ENCODE measurements at regions not wholly inside any gene's neighbourhood (a gene's known extent, or its start where the extent isn't known, plus 50 kb on each side); places are given as distances from the start of the nearest gene placed in this dataset.
"Not testable (repeated sequence)": the region's sequence is repeated elsewhere in the genome, so short reads cannot be mapped to it uniquely, and the experiment has no call there.

DNA sequence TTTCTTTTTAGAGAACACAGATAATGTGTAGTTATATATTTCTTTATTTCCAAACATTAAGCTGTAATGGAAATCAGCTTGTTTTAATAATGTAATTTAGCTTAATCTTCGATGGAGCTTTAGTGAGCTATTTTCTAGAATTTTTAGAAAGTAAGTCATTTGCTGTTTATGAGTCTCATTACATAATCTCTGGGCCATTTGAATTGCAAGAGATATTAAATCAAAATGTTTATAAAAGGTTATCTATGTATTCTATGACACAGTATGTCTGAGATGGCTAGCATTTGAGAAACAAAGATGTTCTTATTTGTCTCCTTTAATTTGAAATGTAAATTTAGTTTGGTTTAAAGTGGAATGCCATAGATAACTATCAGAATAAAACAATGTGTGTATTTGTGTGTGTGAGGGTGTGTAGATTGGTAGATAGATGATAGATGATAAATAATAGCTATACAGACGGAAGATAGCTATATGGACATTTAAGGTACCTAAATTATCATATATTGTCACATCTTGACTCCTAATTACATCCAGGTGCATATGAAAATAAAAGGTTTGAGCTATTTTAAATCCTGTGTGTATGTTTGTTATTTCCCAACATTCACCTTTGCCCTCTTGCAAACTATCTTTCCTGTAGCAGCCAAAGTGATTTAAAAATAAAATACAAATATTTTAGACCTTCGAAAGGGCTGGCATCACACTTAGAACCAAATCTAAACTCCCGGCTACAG is 478.0 kb upstream of the KLF6 start:
- DNase-seq (ENCODE audit: low read depth): no peak

DNA sequence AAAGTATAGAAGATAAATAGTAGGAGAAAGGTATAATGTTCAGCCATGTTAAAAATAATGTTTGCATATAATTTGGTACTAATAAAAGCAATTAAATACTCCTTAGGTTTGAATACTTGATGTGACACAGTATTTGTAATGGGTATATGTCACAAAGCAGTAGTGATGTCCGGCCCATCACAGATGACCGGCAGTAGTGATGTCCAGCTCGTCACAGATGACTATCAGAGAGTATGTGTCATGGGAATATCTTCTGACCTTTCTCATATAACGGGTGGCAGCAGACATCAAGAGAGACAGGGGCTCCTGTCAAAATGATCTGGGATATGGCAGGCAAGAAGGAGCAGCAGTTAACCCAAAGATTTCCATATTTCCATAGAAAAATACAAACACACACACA is 477.4 kb upstream of the KLF6 start:
- no peak for DNase-seq (ENCODE audit: low read depth)

DNA sequence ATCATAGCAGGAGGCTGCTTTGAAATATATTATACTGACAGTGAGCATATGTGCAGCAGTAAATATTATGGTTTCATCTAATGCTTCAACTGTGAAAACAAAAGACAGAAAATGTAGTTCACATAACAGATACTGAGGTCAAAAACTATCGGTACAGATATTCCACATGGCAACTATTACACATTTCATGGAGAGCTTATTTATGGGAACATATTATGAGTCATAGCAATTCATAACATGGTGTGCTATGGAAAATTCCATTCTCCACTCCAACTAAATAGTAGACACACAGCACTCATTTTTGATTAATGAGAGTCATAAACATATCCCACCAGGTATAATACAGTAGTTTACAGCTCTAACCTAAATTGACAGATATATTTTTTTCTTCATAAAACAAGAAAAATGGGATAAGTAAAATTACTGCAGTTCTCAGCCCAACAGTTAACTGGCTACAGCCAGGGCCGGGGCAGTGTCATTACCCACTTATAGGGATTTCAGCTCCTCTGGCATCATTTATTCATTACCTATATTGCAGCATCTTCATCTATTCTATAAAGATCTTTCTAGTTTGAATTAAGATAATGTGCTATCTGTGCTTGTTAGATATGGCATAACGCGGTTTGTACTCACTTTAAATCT is 475.6 kb upstream of the KLF6 start:
- no peak for DNase-seq (ENCODE audit: low read depth)

DNA sequence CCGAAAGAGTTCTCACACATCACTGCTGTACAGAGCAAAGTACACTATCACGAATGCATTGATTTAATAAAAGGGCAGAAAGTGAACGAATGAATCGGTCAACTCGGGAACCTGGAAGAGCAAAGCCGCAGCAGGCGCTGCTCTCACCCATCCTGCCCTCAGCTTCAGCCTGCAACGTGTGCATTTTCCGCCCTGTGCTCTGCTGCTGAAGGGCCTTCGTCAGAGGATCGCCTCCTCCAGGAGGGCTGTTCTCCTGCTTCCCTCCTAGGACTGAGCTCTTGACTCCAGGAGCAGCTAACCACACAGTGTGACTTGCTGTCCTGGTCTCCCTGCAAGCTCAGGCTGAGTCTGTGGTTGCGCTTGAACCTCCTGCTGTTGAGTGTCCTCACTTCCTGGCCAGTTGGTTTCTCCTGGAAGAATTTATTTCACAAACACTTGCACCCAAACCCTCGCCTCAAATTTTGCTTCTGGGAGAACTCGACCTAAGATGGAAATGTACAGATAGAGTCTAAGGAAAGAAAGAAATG is 473.0 kb upstream of the KLF6 start:
- DNase-seq (ENCODE audit: low read depth): no peak

DNA sequence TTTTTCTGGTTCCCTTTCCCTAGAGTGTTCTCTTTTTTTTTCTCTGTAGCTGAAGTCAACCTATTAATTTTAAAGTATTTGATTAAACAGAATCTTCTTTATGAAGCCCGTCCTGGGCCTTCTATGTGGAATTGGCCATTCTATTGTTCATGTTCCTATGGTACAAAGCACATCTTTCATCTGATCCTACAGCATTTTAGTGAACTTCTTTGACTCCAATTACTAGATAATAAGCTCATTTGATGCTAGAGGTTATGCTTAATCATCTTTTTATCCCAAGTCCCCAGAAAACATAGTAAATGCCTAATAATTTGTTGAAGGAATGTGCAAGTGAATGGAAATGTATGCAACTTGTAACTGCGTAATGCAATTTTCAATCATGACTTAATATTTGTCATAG is 472.0 kb upstream of the KLF6 start:
- no peak for DNase-seq (ENCODE audit: low read depth)

DNA sequence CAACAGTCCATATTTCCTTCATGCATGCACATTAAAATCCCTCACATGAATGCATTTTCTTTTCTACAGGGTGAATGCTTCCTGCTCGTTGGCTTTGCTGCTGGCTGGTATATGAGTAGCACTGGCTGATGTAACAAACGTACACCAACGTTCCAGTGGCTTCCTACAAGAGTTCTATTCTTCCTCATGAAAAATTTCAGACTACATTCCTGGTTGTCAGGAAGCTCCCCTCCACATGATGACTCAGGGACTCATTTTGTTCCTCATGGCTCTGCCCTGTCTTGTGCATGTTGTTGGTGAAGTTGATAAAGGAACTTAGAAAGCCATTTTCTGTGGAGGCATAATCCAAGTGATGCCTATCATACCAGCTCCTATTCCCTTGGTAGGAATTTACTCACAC is 470.7 kb upstream of the KLF6 start:
- no peak for DNase-seq (ENCODE audit: low read depth)

DNA sequence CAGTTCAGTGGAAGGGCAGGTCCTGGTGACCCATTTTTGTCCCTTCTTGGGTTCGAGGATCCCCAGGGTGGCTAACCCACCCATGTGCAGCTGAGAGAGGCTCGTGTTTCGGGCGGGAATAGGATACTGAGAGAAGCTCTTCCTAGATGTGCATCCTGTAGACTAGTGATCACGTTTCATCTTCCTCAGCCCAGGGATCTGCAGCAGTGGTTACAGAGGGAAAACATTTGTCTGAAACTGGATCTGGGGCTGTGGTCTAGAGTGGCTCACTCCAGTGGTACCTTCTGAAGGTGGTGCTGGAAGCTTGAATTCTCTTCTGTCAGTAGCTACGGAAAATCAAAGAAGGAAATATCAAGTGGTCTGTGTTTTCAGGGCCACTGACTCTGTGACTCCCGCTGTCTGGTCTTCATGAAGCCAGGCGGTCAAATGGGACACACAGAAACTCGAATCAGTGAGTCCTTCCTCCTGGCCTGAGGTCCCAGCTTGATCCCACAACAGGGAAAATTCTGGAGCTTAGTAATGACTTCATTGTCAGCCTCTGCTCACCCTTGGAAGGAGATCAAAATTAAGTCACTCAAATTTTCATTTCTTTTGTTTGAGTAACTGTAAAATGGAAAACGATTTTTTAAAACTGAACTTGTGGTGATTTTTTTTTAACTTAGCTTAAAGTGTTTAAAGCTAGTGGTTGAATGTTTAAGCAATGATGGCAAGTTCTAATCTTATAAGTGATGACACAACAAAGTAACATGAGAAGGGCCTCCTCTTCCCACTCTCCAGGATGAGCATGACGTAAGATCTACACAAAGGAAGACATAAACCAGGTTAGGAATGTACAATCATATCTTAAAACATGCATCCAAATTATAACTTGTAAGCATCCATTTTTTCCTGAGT is 469.3 kb upstream of the KLF6 start:
- DNase-seq (ENCODE audit: low read depth): peak; percentile 80

DNA sequence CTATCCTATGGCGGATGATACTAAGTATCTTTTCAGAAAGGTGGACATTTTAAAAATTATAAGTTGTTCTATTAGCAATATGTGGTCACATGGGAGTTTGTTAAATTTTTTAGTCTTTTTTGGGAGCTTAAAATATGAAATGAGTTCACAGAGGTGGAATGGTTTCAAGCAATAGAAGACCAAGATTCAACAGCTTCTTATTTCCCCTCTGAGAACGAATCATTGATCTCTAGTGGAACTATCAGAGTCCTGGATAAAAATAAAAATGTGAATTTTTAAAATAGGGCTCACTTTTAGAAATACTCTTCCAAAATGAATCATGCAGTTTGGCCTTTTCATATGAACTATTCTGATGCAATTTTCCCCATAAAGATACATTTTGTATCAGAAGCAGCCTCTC is 467.7 kb upstream of the KLF6 start:
- no peak for DNase-seq (ENCODE audit: low read depth)

DNA sequence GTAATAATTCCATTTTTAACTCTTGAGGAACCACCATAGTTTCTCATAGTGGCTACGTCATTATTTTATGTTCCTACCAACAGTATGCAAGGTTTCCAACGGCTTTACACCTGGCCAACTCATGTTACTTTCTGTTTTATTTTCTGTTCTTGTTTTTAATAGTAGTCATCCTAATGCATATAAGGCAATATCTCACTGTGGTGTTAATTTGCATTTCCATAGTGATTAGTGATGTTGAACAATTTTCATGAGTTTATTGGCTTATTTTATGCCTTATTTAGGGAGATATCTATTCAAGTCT is 465.5 kb upstream of the KLF6 start:
- no peak for DNase-seq (ENCODE audit: low read depth)

DNA sequence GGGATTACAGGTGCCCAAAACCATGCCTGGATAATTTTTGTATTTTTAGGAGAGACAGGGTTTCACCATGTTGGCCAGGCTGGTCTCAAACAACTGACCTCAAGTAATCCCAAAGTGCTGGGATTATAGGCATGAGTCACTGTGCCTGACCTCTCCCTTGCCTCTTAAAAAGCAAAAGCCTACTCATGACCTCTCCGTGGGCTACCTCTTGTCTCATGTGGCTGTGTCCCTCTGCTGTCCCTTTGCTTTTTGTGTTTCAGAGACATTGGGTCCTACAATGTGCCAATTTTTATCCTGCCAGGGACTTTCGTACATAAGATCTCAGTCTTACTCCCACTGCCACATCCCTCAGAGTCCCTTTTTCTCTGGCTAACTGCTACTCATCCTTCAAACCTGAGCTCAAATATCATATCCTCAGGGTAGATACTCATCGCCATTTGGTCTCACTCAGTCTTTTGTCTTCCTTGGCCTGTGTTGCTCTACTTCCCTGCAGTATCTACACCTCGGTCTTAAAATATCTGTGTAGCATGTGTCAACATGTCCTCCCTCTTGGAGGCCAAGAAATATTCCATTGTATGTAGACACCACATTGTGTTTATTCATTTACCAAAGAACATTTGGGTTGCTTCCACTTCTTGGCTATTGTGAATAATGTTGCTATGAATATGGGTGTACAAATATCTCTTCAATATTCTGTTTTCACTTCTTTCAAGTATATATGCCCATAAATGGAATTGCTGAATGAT is 465.0 kb upstream of the KLF6 start:
- DNase-seq (ENCODE audit: low read depth): no peak

DNA sequence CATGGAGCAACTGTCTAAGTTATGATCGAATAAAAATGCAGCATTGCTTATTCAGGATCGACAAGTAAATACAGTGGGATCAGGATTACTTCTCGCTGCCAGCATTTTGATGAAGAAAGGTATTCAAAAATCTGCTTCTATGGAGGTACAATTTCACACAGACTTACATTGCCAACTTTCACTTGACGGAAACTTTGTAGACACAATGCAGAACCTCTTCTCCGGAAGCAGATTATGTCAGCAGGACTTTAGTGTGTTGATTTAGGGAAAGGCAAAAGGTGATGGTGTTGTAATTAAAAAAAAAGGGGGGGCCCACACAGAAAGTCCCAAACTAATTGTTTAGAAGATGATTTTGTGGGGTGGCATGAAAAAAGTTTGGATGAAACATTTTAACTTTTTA is 462.4 kb upstream of the KLF6 start:
- no peak for DNase-seq (ENCODE audit: low read depth)

DNA sequence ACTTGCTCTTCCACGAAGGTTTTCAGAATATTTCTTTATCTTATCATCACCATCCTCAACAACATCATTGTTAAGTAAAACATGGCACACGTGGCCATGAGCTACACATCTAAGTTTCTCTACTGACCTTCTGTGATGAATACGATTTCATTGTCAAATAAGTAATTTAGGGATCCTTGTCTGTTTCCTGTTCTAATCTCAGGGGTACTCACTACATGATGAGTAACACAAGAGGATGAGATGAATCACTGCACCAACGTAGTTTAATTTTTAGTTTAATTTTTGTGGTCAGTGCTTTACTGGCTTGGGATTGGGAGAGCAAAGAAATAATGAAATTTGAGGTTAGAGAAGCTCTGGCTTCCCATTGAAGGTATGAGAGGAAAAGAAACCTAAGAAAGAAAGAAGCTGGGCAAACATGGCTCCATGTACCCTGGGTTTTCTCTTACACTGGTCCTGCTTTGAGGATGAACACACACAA is 461.9 kb upstream of the KLF6 start:
- peak; percentile 84 for DNase-seq (ENCODE audit: low read depth)

DNA sequence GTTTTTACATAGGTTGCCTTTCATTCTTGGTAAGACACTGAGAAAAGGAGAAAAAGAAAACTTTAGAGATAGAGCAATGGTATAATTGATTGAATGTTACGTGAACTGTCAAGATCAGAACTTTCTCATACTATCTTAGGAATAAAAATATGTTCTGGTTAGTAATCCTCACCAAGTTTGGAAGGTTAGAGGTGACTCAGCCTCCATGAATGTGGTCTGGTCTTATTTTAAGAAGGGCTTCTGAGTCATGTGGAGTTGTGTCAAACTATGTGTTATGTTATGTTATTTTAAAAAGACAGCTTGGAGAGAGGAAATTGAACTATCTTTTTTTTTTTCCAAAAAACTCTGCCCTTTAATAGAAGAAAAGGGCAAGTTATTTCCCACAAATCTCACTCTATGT is 458.6 kb upstream of the KLF6 start:
- peak; percentile 98 for DNase-seq (ENCODE audit: low read depth)

DNA sequence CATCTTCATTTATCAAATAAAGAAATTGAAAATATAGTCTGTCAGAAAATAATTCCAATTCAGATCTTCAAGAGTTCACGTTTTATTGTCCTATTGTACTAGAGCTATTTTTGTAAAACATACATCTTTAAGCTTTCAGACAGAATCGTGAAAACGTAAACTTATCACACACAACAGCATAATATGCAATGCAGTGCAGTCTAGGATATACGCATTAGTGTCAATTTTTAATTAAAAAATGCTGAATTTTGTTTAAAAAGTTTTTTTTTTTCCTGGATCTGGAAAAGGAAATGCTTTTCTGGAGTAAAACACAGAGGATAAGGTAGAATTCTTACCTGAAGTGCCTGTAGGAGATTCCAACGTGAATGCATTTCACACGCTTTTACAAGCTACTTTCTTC is 458.2 kb upstream of the KLF6 start:
- no peak for DNase-seq (ENCODE audit: low read depth)

DNA sequence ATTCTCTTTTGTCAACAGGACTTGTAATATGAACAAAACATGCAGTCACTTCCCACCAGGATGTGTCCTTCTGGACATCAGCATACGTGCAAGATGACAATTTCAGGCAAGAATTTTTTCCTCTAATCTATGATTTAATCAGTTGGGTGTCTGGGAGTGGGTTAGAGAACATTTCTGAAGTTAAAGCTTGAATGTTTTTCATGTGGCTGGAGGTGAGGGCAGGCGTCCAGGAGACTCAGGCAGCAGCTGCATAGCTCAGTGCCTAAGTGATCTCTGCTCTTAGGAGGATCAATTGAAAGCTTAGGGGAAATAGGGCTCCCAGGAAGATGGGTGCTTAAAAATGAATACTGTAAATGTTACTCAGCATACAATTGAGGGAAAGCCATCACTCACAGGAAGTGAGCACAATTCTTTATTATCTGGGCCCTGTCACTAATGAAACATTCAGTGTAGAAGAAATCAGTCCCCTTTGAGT is 457.6 kb upstream of the KLF6 start:
- peak; percentile 80 for DNase-seq (ENCODE audit: low read depth)

DNA sequence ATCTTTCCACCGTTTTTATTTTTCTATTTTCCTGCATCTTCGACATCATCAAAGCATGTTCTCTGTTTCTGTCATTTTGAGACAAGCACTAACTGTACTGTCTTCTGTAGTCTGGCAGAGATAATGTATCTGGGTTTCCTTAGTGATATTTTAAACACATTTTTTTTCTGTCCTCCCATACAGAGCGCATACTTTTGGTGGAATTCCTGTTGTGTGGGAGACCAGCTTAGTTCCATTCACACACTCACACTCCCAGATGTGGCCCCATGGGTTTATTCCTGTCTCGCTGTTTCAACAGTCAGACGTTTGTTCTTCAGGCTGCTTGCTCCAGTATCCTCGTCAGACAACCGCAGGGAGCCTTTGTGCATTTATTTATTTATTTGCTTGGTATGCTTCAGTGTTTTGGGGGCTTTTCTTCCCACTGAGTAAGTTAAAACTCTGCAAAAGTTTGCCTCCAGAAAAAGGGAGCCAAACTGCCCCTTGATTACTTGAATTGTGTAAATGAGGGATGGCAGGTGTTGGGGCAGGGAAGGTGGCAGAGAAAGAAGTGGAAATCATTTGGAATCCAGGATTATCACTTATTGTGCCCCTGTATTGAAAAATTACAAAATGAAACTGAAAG is 456.8 kb upstream of the KLF6 start:
- DNase-seq (ENCODE audit: low read depth): peak; percentile 97

DNA sequence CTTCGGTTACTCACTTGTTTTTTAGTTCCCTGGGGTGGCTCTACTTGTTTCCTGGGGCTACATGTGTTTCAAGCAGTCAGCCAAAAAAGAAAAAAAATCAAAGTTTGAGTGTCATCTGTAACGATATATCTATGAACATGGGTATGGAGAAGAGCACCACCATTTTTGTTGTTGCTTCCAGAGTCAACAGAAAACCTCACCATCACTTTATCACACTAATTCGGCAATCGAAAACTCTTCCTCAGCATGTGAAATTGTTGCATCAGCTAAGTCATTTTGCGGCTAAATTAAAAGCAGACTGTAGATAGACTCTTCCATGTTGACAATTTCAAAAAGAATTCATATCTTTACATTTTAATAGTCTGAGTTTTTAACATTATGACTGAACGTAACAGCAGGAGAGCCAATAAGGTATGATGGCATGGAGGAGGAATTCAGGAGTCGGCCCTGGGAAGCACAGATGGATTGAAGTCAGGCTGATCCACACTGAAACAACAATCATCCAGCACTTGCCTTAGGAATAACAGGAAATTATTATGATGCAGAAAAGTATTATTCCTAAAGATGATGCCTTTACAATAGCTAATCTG is 455.7 kb upstream of the KLF6 start:
- peak; percentile 87 for DNase-seq (ENCODE audit: low read depth)

DNA sequence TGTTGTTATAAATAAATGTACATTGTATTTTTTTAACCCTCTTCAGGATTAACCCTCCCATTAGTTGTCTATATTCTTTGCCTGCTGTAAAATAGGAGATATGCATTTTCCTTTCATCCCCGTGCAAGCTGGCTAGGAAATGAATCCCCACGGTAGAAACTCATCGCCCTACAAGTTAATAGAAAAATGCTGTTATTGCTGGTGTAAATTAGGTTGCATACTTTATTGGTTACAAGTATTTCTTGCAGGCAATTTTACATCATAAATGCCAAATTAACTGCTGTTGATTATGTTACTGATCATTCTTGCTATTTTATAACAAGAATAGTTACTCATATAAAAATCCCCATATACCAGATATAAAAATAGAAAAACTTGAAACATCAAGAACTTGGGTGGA is 454.2 kb upstream of the KLF6 start:
- DNase-seq (ENCODE audit: low read depth): no peak

DNA sequence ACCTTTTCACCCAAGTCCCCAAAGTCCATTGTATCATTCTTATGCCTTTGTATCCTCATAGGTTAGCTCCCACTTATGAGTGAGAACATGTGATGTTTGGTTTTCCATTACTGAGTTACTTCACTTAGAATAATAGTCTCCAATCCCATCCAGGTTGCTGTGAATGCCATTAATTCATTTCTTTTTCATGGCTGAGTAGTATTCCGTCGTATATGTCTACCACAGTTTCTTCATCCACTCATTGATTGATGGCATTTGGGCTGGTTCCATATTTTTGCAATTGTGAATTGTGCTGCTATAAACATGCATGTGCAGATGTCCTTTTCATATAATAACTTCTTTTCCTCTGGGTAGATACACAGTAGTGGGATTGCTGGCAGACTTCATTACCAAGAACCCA is 451.9 kb upstream of the KLF6 start:
- DNase-seq (ENCODE audit: low read depth): not testable (repeated sequence)

DNA sequence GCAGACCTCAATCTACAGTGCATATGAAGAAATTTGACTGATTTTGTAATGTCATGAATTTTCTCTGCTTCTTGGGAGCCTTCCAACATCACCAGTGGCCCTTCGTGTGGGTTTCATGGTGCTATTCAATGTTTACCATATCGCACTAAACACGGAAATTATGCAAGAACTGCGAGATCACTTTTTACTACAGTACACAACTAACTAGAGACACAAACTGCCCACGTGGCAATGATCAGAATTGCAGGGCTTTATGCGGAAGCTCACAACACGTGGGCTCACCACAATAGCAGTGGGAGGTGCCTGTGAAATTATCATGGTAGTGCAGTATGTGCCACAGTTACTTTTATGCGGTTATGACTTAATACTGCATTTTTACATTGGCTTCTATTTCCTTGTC is 449.7 kb upstream of the KLF6 start:
- no peak for DNase-seq (ENCODE audit: low read depth)

DNA sequence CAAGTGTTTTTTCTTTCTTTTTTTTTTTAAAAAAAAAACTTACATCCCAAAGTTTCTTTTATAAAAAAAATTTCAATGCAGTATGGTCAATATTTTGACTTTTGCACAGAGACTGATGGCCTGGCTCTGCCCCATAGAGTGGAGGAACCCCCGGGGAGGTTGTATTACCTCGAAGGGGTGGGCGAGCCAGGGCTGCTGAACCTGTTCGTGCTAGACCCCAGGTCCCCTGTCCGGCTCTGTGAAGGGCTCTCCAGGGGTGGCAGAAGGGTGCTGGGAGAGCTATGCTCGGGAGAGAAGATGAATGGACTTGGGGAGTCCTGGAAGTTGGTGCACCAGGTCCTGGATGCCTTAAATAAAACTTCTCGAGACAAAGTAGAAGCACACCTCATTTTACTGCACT is 446.4 kb upstream of the KLF6 start:
- no peak for DNase-seq (ENCODE audit: low read depth)
